DOHH2 (cell line): ENCODE measurements at regions not wholly inside any gene's neighbourhood (a gene's known extent, or its start where the extent isn't known, plus 50 kb on each side); places are given as distances from the start of the nearest gene placed in this dataset.

Source experiments
- H3F3A ChIP-seq: fragments of 200-600 bp; sonication (generic), shearing (Covaris generic); 2 replicates; pipeline ENCODE4 v1.6.0; 2016; ENCODE audit warnings: antibody characterized with exemption, mild to moderate bottlenecking; ENCODE audit not compliant: control insufficient read depth, insufficient read depth
- H3K27ac ChIP-seq: fragments of 200-600 bp; sonication (generic); 2 replicates; pipeline ENCODE4 v1.5.1; 2014; ENCODE audit warnings: low read depth, mild to moderate bottlenecking, low read length, moderate library complexity
- H3K27me3 ChIP-seq: fragments of 200-600 bp; sonication (generic); 2 replicates; pipeline ENCODE4 v1.6.1; 2014; ENCODE audit warnings: mild to moderate bottlenecking, low read length, mixed read lengths; ENCODE audit not compliant: control insufficient read depth
- H3K36me3 ChIP-seq: fragments of 200-600 bp; sonication (generic); 2 replicates; pipeline ENCODE4 v1.6.1; 2014; ENCODE audit warnings: mild to moderate bottlenecking, low read length, moderate library complexity, mixed read lengths; ENCODE audit not compliant: control insufficient read depth
- H3K4me1 ChIP-seq: fragments of 200-600 bp; sonication (generic); 2 replicates; pipeline ENCODE4 v1.6.1; 2014; ENCODE audit warnings: mild to moderate bottlenecking, low read length, mixed read lengths; ENCODE audit not compliant: control insufficient read depth
- H3K4me2 ChIP-seq: fragments of 200-600 bp; sonication (generic); 2 replicates; pipeline ENCODE4 v1.6.0; 2014; ENCODE audit warnings: mild to moderate bottlenecking, low read length, moderate library complexity
- H3K4me3 ChIP-seq: fragments of 200-600 bp; sonication (generic); 2 replicates; pipeline ENCODE4 v1.5.1; 2014; ENCODE audit warnings: mild to moderate bottlenecking, low read length, mixed read lengths
- H3K79me2 ChIP-seq: fragments of 200-600 bp; sonication (generic); 2 replicates; pipeline ENCODE4 v1.6.1; 2014; ENCODE audit warnings: mild to moderate bottlenecking, low read length, mixed read lengths; ENCODE audit not compliant: control insufficient read depth
- H3K9me2 ChIP-seq: fragments of 200-600 bp; sonication (generic); replicated peaks from 2 replicates; pipeline ENCODE4 v1.6.1; 2014; ENCODE audit warnings: mild to moderate bottlenecking, low read length, mixed read lengths; ENCODE audit not compliant: control insufficient read depth
- H3K9me3 ChIP-seq: fragments of 200-600 bp; sonication (generic); 2 replicates; pipeline ENCODE4 v1.6.1; 2014; ENCODE audit warnings: antibody characterized with exemption, low read length, mixed read lengths; ENCODE audit not compliant: control insufficient read depth, insufficient read depth
- H4K20me1 ChIP-seq: fragments of 200-600 bp; sonication (generic); 2 replicates; pipeline ENCODE4 v1.6.0; 2014; ENCODE audit warnings: low read depth, mild to moderate bottlenecking, antibody characterized with exemption, low read length, moderate library complexity; ENCODE audit not compliant: control insufficient read depth, insufficient read depth
- CTCF ChIP-seq: fragments of 200-600 bp; sonication (generic); IDR thresholded peaks from one replicate; pipeline ENCODE4 v1.5.1; 2014; ENCODE audit warnings: antibody characterized with exemption, mild to moderate bottlenecking, low read depth, low read length; ENCODE audit not compliant: poor library complexity, severe bottlenecking
- EZH2phosphoT487 ChIP-seq: fragments of 200-600 bp; sonication (generic); IDR thresholded peaks from 2 replicates; pipeline ENCODE4 v1.6.1; 2017; ENCODE audit warnings: borderline replicate concordance, mild to moderate bottlenecking, antibody characterized with exemption, low read length, moderate library complexity, mixed read lengths

- Histone ChIP-seq H3K4me1 (no peaks in the 10 kb centered on the region), H3K79me2 (no peaks in the 10 kb centered on the region), H3K36me3 (no peaks in the 10 kb centered on the region), H3K9me3 (peaks cover 58% of the 10 kb centered on the region; the same call in 1 of the 2 replicates), H3K27ac (no peak overlapping the region), H4K20me1 (no peaks in the 10 kb centered on the region), H3K4me3 (no peak overlapping the region), H3K9me2 (no peaks in the 10 kb centered on the region), H3F3A (no peaks in the 10 kb centered on the region), H3K27me3 (no peaks in the 10 kb centered on the region), H3K4me2 (no peak overlapping the region)
- TF ChIP-seq EZH2phosphoT487, result no peak
- TF ChIP-seq CTCF, result no peak
Observed at GRCh38 chr7:355568-355967, 65.6 kb downstream of the FOXL3 start.

GRCh38 chr7:356087-356486 lies 66.1 kb downstream of the FOXL3 start:
- no peaks in the 10 kb centered on the region for H3F3A ChIP-seq
- H3K27ac ChIP-seq, result no peak overlapping the region
- no peaks in the 10 kb centered on the region for H3K79me2 ChIP-seq
- no peaks in the 10 kb centered on the region for H3K4me1 ChIP-seq
- no peaks in the 10 kb centered on the region for H3K36me3 ChIP-seq
- no peaks in the 10 kb centered on the region for H3K9me2 ChIP-seq
- no peaks in the 10 kb centered on the region for H3K27me3 ChIP-seq
- no peak overlapping the region for H3K4me2 ChIP-seq
- no peaks in the 10 kb centered on the region for H4K20me1 ChIP-seq
- TF ChIP-seq CTCF (no peak), EZH2phosphoT487 (no peak)
- peaks cover 57% of the 10 kb centered on the region; the same call in 1 of the 2 replicates for H3K9me3 ChIP-seq
- H3K4me3 ChIP-seq, result no peak overlapping the region

GRCh38 chr7:356691-357462 lies 66.9 kb downstream of the FOXL3 start:
- Histone ChIP-seq H4K20me1 (no peaks in the 10 kb centered on the region), H3K4me2 (no peak overlapping the region), H3K79me2 (no peaks in the 10 kb centered on the region), H3F3A (no peaks in the 10 kb centered on the region), H3K27ac (no peak overlapping the region), H3K4me1 (no peaks in the 10 kb centered on the region), H3K9me2 (no peaks in the 10 kb centered on the region), H3K4me3 (no peak overlapping the region), H3K27me3 (no peaks in the 10 kb centered on the region), H3K36me3 (no peaks in the 10 kb centered on the region), H3K9me3 (peaks cover 53% of the 10 kb centered on the region; the same call in 1 of the 2 replicates)
- no peak for TF ChIP-seq CTCF
